ENCODE measurements at regions not wholly inside any gene's neighbourhood (a gene's known extent, or its start where the extent isn't known, plus 50 kb on each side); places are given as distances from the start of the nearest gene placed in this dataset.

DNA sequence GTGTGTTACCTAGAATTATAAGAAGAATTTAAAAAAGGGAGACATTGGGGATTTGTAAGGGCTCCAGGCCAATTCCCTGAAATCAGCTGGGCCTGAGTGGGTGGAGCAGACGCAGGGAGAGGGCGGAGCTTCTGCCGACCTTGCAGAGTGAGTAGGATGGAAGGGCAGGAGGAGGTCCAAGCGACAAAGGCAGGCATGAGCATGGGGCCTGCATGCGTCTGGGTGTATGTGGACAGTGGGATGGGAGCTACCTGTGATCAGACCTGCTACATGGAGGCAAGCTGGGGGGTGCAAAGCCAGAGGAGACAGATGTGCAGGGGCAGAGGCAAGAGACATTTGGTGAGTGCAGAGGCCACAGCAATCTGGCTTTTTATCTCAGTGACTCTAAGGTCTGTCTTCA is 105.3 kb upstream of the OLIG2 start:
- ATAC-seq (no peak), DNase-seq (ENCODE audit: low read depth, low spot score) (no peak)
- TF ChIP-seq, protein P1, sequence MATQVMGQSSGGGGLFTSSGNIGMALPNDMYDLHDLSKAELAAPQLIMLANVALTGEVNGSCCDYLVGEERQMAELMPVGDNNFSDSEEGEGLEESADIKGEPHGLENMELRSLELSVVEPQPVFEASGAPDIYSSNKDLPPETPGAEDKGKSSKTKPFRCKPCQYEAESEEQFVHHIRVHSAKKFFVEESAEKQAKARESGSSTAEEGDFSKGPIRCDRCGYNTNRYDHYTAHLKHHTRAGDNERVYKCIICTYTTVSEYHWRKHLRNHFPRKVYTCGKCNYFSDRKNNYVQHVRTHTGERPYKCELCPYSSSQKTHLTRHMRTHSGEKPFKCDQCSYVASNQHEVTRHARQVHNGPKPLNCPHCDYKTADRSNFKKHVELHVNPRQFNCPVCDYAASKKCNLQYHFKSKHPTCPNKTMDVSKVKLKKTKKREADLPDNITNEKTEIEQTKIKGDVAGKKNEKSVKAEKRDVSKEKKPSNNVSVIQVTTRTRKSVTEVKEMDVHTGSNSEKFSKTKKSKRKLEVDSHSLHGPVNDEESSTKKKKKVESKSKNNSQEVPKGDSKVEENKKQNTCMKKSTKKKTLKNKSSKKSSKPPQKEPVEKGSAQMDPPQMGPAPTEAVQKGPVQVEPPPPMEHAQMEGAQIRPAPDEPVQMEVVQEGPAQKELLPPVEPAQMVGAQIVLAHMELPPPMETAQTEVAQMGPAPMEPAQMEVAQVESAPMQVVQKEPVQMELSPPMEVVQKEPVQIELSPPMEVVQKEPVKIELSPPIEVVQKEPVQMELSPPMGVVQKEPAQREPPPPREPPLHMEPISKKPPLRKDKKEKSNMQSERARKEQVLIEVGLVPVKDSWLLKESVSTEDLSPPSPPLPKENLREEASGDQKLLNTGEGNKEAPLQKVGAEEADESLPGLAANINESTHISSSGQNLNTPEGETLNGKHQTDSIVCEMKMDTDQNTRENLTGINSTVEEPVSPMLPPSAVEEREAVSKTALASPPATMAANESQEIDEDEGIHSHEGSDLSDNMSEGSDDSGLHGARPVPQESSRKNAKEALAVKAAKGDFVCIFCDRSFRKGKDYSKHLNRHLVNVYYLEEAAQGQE (IDR thresholded peaks at IDR 0.05; ENCODE audit: low read depth), result no peak
- no peak for TF ChIP-seq TCF7L2 (IDR thresholded peaks at IDR 0.05; ENCODE audit: borderline replicate concordance, extremely low read depth, insufficient read depth, insufficient read length)
- Histone ChIP-seq H3K4me2 (ENCODE audit: low read length) (no peak overlapping the region), H3K9ac (ENCODE audit: low read length) (no peak overlapping the region), H3K4me3 (replicated peaks in 1 of 2; ENCODE audit: low read depth in 1 of 2, low read length in 2 of 2) (no peak overlapping the region), H3K36me3 (ENCODE audit: control insufficient read depth in 1 of 2, insufficient read depth in 2 of 2, low read length in 2 of 2) (no peaks in the 10 kb centered on the region), H3K9me2 (ENCODE audit: insufficient read depth) (no peaks in the 10 kb centered on the region), H3K27me3 (ENCODE audit: insufficient read depth, low read length) (0 out of 2 replicates have a peak, but pooled peaks cover 13% of the 10 kb centered on the region), H2AFZ (ENCODE audit: low read depth, low read length, poor library complexity, severe bottlenecking) (no peak overlapping the region), H4K20me1 (ENCODE audit: insufficient read depth) (no peaks in the 10 kb centered on the region), H3K79me2 (ENCODE audit: insufficient read depth, low read length) (no peaks in the 10 kb centered on the region), H3K9me3 (ENCODE audit: control insufficient read depth in 1 of 2, insufficient read depth in 1 of 2, low read depth in 1 of 2, low read length in 2 of 2) (peaks cover 0 to 6% of the 10 kb centered on the region in 2 experiments; a peak in 2 of 4 replicates), H3K4me1 (ENCODE audit: control insufficient read depth in 1 of 2, insufficient read depth in 2 of 2, low read length in 2 of 2) (no peaks in the 10 kb centered on the region), H3K27ac (ENCODE audit: low read depth, low read length) (no peak overlapping the region)
- ChIA-PET CTCF (interaction anchor here (0.7 to 1.3 kb wide), 2 partner anchors 9 to 277 kb away, joined by 3 to 4 read pairs; no protein-coding TSS in a partner anchor), POLR2A (no interaction called here), RAD21 (ENCODE audit: low non-redundant PET in 1 of 2, low total read pairs in 2 of 2, uncharacterized antibody in 2 of 2, unreplicated experiment in 2 of 2) (no interaction called here)
- BruUV-seq (replicated peaks), result no TSS peak
- intact Hi-C loops (cut with micrococcal nuclease), result loop anchor here (2.0 to 5.0 kb wide), 2 partner anchors 207 to 276 kb away; no protein-coding TSS in a partner anchor

DNA sequence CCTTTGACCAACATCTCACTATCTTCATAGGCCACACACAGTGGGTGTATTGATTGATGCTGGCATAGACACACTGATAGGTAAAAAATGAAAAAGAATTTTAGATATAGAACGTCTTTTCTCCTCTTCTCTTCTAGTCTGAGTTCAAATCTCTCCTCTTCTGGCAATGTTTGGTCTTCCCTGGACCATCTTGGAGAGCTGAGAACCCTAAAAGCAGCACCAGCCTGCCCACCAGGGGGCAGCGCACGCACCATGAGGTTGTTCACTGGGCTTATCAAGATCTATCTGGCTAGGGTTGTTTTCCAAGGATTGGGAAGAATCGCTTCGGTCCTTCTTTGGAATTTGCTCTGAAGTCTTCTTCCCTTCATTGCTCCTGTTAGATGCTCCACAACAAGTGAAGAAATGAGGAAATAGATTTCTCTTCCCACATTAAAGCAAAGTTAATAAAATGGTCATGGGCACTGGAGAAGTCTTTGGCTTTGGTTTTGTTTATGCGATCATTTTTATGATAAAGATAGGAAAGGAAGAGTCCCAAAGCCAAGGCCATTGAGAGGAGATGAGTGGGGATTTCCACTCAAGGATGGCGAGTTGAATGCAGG is 104.0 kb upstream of the OLIG2 start:
- DNase-seq (ENCODE audit: low read depth, low spot score), result peak; percentile 29
- ATAC-seq, result peak; percentile 82

More for the DNA sequence above, 104.0 kb upstream of the OLIG2 start:
- H3K9me2 ChIP-seq (ENCODE audit: insufficient read depth), result no peaks in the 10 kb centered on the region
- no peak overlapping the region for H3K27ac ChIP-seq (ENCODE audit: low read depth, low read length)
- H3K4me1 ChIP-seq (ENCODE audit: control insufficient read depth in 1 of 2, insufficient read depth in 2 of 2, low read length in 2 of 2), result no peaks in the 10 kb centered on the region
- ChIA-PET POLR2A (no interaction called here), RAD21 (ENCODE audit: low non-redundant PET in 1 of 2, low total read pairs in 2 of 2, uncharacterized antibody in 2 of 2, unreplicated experiment in 2 of 2) (no interaction called here), CTCF (interaction anchor here (1.0 to 2.1 kb wide), 3 partner anchors 10 to 274 kb away, joined by 3 to 8 read pairs (median 4); no protein-coding TSS in a partner anchor)
- 0 out of 2 replicates have a peak, but pooled peaks cover 13% of the 10 kb centered on the region for H3K27me3 ChIP-seq (ENCODE audit: insufficient read depth, low read length)
- no peaks in the 10 kb centered on the region for H3K79me2 ChIP-seq (ENCODE audit: insufficient read depth, low read length)
- BruUV-seq (replicated peaks), result no TSS peak
- intact Hi-C loops (cut with micrococcal nuclease), result loop anchor here (2.0 to 5.0 kb wide), 2 partner anchors 206 to 275 kb away; no protein-coding TSS in a partner anchor
- peaks cover 0 to 6% of the 10 kb centered on the region in 2 experiments; a peak in 3 of 4 replicates for H3K9me3 ChIP-seq (ENCODE audit: control insufficient read depth in 1 of 2, insufficient read depth in 1 of 2, low read depth in 1 of 2, low read length in 2 of 2)
- H3K36me3 ChIP-seq (ENCODE audit: control insufficient read depth in 1 of 2, insufficient read depth in 2 of 2, low read length in 2 of 2), result no peaks in the 10 kb centered on the region
- no peak for TF ChIP-seq EZH2phosphoT487 (IDR thresholded peaks at IDR 0.05; ENCODE audit: borderline replicate concordance)
- TF ChIP-seq SIN3A (IDR thresholded peaks at IDR 0.05; ENCODE audit: low read depth), result no peak
- TF ChIP-seq ELF1 (IDR thresholded peaks at IDR 0.05; ENCODE audit: borderline replicate concordance, low read depth), result no peak
- no peak for TF ChIP-seq FOSL1 (IDR thresholded peaks at IDR 0.05; ENCODE audit: low read depth)
- TF ChIP-seq, protein P2, sequence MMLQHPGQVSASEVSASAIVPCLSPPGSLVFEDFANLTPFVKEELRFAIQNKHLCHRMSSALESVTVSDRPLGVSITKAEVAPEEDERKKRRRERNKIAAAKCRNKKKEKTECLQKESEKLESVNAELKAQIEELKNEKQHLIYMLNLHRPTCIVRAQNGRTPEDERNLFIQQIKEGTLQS (IDR thresholded peaks at IDR 0.05), result no peak
- no peak for TF ChIP-seq YY1 (IDR thresholded peaks at IDR 0.05; ENCODE audit: extremely low read depth, insufficient replicate concordance, low read depth, low read length)
- TF ChIP-seq JUND (IDR thresholded peaks at IDR 0.05), result no peak
- 0 out of 2 replicates have a peak, but pooled peaks have one; percentile 20 for TF ChIP-seq RAD21 (IDR thresholded peaks at IDR 0.05; ENCODE audit: low read depth)
- TF ChIP-seq, protein P3, sequence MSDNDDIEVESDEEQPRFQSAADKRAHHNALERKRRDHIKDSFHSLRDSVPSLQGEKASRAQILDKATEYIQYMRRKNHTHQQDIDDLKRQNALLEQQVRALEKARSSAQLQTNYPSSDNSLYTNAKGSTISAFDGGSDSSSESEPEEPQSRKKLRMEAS (IDR thresholded peaks at IDR 0.05), result no peak
- TF ChIP-seq TCF7L2 (IDR thresholded peaks at IDR 0.05; ENCODE audit: borderline replicate concordance, extremely low read depth, insufficient read depth, insufficient read length), result no peak
- no peak for TF ChIP-seq ZNF274 (IDR thresholded peaks at IDR 0.05; ENCODE audit: low read depth, low read length)
- TF ChIP-seq, protein P4, sequence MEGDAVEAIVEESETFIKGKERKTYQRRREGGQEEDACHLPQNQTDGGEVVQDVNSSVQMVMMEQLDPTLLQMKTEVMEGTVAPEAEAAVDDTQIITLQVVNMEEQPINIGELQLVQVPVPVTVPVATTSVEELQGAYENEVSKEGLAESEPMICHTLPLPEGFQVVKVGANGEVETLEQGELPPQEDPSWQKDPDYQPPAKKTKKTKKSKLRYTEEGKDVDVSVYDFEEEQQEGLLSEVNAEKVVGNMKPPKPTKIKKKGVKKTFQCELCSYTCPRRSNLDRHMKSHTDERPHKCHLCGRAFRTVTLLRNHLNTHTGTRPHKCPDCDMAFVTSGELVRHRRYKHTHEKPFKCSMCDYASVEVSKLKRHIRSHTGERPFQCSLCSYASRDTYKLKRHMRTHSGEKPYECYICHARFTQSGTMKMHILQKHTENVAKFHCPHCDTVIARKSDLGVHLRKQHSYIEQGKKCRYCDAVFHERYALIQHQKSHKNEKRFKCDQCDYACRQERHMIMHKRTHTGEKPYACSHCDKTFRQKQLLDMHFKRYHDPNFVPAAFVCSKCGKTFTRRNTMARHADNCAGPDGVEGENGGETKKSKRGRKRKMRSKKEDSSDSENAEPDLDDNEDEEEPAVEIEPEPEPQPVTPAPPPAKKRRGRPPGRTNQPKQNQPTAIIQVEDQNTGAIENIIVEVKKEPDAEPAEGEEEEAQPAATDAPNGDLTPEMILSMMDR (IDR thresholded peaks at IDR 0.05 in 2 of 3, conservative IDR thresholded peaks at IDR 0.05 in 1 of 3; ENCODE audit: borderline replicate concordance in 1 of 3, insufficient read depth in 1 of 3, low read depth in 2 of 3, low read length in 2 of 3), result peak; percentile 15 to 82 (median 82); a peak in 5 of 6 replicates
- H3K4me3 ChIP-seq (replicated peaks in 1 of 2; ENCODE audit: low read depth in 1 of 2, low read length in 2 of 2), result no peak overlapping the region
- no peak overlapping the region for H3K9ac ChIP-seq (ENCODE audit: low read length)
- H3K4me2 ChIP-seq (ENCODE audit: low read length), result no peak overlapping the region
- H4K20me1 ChIP-seq (ENCODE audit: insufficient read depth), result no peaks in the 10 kb centered on the region
- H2AFZ ChIP-seq (ENCODE audit: low read depth, low read length, poor library complexity, severe bottlenecking), result no peak overlapping the region

All from HCT116 (cell line).